NOMO-1 treated with dmso at 0.1 percent for 144 hours (cell line): ENCODE measurements at regions not wholly inside any gene's neighbourhood (a gene's known extent, or its start where the extent isn't known, plus 50 kb on each side); places are given as distances from the start of the nearest gene placed in this dataset.

Experiments used
- DNase-seq: peaks from one replicate; lab custom pipeline; 2025; ENCODE audit not compliant: unreplicated experiment; lab: John Stamatoyannopoulos, UW

DNA sequence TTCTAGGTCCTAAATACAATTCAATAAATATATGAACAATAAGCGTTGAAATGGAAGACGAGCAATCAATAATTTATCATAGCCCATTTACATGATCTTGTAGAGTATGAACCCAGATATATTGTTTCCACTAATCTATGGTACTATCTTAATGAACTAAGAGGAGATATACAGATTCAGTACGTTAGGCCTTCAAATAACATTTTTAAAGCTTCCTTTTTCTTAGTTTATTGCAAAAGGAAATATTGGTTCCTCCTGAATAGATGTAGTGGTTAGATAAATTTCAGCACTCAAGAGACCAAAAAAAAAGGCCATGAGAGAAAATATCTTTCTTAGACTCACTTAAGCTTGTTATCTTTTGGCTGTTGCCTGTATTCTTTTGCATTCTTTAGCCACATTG, 147.5 kb upstream of the PITX2 start:
- DNase-seq, result no peak

DNA sequence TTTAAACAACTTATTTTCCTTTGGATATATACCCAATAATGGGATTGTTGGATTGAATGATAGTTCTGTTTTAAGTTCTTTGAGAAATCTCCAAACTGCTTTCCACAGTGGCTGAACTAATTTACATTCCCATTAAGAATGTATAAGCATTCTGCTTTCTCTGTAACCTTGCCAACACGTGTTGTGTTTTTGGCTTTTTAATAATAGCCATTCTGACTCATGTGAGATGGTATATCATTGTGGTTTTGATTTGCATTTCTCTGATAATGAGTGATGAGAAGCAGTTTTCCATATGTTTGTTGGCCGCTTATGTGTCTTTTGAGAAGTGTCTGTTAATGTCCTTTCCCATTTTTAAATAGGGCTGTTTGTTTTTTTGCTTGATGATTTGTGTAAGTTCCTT, 155.6 kb upstream of the PITX2 start:
- no peak for DNase-seq

DNA sequence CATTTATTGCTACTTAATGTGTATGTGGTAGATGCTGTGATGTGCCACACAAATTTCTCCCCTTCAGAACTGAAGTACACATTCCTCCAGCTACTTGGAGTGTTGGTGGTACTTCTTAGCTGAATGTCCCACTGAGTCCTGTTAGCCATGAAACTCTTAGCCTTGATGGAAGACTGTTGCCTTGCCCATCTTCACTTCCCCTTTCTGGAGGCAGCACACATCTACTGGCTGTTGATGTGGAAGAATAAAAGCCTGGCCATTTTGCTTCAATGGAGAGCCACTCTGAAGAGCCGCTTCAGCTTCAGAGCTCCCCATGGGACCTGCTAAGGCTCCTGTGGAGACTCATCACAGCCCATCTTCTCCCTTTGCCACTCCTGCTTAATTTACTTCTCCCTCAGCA, 157.7 kb upstream of the PITX2 start:
- DNase-seq, result no peak

DNA sequence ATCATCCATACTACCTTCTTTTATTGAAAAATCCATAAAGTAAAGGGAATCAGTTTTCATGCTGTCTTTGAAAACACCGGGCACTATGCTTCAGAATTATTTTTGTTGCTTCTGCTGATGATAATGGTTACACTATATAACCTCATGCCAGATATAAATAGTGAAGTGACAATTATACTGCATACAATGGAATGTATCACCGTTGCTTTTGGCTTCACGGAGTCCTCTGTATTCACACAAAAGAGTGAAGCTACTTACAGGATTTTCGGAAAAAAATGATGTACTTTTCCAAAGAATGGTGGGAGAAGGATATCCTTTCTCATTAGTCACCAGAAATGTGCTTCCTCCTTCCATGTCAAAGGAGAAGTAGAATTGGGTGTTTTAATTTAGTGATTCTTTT, 159.1 kb upstream of the PITX2 start:
- DNase-seq, result no peak

DNA sequence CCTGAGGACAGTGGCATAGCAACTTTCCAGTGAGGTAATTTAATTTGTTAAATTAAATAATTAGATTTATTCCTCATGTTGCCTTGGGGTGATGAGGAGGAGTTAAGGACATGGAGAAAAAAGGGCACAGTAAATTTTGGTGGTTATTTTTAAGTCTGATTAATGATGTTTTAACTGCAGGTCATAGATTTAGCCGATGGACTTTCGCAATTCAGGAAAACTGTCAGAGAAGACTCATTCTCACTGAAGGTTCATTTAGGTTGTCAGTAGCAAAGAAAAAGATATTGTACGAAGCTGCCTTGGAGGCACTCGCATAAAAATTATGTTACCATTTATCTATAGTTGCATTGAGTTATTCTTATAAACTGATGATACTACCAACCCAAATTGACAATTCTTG, 164.2 kb upstream of the PITX2 start:
- no peak for DNase-seq

DNA sequence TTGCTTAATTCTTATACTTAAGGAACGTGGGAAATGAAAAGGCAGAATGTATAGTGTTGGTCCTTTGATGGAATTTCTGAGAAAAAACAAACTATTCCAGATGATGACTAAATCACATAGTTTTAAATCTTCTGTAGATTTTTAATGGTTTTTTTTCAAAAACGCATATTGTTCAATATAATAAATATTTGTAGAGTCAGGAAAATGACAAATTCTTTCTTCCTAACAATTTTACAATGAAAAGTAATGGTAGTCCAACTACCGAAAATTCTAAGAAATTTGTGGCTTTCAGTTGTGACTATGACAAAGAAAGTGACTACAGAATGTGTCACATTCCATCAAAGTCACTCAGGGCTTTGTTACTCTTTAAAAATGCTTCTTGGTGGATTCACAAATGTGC, 164.8 kb upstream of the PITX2 start:
- no peak for DNase-seq

DNA sequence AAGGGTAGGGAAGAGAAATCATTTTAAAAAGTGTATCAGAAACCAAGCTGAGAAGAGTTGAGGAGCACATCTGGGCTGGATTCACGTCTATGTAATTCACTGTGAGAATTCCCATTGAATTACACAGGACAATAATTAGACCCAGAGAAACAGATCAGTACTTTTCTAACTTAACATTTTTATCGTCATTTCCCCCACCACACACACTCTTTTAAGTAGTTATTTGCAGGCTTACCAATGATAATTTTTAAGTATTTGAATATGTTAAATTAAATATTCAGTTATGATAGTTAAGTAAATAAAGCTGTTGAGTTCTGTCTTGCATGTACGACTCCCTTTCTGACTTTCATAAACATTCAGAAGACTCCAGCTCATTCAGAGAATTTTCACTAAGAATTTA, 165.4 kb upstream of the PITX2 start:
- no peak for DNase-seq

DNA sequence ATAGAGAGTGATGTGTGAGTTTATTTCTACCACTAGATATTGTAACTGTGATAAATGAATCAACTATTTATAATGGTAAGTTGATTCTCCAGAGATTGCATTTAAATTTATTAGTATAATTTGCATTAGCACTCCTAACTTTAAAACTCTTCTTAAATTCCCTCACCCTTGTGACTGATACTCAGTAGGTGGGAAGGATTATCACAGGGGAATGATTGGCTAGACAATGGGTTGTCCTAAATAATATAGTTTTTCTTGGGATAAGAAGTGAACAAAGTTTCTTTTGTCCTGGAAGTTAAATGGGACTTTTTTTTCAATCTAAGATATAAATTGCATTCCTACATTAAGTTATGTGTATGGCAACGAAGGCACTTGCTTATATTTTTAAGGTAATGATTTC, 169.2 kb upstream of the PITX2 start:
- no peak for DNase-seq

DNA sequence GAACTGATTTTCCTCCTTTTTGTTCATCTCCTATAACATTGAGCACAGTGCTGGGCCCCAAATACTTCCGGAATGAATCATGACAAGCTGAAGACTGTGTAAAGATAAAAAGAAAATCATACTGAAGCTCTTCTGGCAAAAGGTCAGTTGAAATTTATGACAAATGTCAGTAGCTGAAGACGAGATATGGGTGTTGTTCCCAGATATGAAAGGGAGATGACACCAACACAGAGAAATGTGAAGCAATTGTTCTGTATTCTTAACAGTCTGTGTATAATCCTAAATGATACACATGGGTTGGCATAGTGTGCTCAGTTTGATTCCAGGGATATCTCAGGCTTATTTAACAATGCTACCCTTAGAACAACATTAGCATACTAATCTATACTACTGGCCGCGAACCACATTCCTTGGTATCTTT, 170.5 kb upstream of the PITX2 start:
- no peak for DNase-seq

DNA sequence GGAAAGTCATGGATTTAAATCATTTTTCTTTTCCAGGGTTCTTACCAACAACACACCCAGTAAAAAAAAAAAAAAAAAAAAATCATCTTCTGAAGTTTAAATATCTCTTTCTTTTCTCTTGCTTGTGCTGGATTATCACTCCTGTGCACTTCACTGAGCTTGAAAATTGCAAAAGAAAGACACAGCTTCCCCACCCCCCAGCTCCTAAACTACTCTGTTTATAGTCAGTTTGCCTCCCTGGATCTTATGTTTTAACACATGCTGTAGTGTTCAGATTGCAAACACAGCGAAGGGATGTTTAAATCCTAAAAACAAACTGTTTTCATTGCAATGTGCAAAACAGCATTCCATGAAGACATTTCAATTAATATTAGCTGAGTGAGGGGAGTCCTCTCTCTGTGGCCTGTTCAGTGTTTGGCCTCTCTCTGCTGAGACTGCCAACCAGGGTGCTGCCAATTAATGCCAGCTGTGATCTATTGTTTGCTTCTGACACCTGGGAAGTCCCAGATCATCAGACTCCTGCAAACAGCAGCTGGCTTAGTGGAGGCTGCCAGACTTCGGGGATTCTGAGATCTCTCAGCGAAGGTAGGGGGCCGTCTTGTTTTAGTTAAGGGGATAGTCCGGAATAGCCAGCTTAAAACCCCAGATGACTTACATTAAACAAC, 171.1 kb upstream of the PITX2 start:
- no peak for DNase-seq

DNA sequence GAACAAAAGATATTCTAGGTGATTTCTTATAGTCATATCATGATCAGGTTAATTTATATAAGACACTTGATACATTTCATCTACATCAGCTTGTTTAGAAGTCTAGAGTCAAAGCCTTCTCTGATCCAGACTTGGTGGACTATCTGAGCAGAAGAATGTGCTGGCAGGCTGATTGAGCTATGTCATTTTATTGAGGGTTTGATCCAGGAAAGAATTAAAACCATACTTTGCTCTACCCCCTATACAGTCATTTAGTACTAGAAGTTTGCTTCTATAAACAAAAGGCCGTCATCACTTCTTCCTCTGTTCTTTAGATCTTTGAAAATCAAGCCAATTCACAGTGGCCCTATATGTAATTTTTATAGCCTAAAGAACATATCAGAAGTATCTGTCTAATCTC, 173.1 kb upstream of the PITX2 start:
- DNase-seq, result no peak

DNA sequence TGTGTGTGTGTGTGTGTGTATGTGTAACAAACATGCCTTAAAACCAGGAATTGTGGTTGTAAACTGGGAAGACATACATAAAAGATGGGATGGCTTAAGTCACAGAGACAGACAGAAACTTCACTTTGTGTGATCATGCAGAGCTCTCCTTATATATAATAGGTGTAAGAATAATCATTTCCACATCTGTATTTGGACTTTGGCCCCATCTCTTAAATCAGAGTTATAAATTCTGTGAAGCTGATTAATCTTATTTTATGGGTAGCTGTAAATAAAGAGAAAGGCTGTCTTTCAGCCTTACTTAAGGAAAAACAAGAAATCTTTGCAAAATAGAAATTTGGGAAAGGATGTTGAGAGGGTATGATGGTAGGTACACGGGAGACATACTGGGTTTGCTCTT, 174.6 kb upstream of the PITX2 start:
- DNase-seq, result no peak

DNA sequence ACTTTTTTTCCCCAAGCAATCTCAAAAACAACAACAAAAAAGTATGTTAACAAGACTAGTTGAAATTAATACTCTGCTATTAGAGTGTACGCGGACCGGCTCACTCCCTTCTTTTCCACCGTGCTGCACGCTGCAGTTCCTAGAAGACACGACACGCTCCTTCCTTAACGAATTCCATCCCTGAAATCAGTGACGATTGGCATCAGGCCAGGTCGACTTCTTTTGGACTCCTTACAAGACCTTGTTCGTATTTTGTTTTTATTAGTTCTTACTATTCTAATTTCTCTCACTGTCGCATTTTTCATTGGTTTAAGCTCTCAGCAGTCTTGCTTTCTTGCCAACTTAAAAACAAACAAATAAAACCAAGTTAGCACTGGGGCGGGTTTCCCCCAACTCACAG, 175.8 kb upstream of the PITX2 start:
- no peak for DNase-seq

DNA sequence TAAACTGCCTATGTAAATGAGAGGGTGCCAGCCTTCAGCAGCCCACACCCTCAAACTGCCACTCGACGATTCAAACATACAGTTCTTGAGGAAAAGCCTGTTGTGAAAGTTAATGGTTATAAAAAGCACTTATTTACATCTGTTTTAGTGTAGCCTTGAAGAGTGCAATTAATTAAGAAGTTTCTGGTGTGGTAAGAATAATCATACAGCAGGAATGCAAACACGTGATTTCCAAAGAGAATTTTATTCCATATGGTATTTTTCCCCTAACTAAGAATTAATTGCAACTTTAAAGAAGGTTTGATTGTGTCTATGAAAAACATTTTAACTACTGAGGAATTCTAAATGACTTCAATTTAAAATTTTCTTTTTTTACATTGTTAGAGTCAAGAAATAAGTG, 176.3 kb upstream of the PITX2 start:
- DNase-seq, result no peak

DNA sequence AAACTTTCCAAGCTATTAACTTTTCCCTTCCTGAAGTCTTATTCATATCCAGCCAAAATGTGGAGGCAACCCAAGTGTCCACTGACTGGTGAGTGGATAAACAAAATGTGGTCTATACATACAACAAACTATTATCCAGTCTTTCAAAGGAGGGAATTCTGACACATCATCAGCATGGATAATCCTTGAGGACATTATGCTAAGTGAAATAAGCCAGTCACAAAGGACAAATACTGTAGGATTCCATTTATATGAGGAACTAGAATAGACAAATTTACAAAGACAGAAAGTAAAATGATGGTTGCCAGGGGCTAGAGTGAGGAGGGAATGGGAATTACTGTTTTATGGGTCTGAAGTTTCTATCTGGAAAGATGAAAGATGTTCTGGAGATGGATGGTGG, 178.7 kb upstream of the PITX2 start:
- DNase-seq, result no peak

DNA sequence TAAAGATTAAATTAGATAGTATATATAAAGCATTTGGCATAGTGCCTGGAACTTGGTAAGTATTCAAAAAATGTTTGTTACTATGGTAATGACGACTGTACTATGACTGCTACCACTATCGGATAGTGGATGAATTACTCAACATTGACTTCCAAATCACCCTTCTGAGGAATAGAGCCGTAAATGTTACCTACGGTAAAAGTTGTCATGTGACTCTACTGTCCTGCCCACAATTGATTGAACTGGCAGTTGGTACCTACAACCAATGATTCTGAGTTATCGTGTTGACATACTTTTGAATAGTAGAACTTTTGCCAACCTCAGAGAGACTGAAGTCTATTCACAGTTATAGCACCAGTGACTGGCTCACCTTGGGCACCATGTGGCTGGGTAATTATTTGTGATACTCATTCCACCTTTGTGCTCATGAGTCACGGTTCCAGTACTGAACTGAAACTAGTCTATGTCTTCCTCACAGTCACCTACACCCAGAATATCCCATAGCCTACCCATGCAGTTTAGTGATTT, 185.5 kb upstream of the PITX2 start:
- DNase-seq, result no peak

DNA sequence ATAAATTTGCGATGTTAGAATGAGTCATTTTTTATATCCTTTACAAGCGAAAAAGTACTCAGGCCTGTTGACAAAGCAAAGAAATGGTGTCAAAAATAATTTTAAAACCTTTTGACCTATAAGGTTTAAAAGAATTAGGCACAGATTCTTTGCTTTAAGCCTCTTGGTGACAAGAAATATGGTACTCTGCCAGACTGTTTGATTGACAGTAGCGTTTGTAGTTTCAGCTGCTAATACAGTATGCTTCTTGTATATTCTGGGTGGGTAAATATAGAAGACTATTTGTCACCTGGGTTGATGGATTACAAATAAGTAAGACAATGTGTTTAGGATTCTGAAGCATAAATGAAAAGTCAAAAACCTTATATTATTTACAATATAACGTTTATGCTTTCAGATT, 193.1 kb upstream of the PITX2 start:
- no peak for DNase-seq

DNA sequence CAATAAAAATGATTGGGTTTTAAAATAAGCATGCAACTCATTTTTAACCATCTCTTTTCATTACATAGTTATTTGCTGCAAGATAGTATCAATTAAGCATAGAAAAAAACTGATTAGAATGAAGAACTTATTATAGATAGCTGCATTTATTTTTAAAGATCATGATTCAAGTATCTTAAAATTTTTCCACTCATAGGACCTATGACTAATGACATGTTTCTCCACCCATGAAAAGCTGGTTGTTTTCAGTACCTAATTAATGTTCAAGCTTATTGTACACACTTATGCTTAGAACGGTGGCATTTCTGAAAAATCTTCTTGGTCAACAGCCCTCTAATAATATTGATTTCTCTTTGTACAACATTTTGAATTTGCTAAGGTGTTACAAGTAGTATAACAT, 193.5 kb upstream of the PITX2 start:
- DNase-seq, result no peak

DNA sequence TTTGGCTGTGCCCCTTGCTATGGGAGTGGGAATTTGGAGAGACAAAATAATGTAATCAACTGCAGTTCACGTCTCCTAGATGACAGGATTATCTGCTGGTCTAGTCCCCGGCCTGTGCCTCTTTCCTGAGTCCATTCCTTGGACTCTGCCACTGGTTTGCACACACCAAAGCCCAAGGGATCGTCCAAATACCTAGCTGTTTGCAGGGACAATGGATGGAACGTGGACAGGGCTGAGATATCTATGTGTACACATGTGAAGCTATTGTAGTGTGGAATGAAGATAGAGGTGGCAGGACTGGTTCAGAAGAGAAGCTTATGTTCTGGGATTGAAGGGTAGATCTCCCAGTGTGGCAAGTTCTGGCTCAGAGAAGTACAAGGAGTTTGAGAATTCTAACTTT, 198.3 kb upstream of the PITX2 start:
- no peak for DNase-seq

DNA sequence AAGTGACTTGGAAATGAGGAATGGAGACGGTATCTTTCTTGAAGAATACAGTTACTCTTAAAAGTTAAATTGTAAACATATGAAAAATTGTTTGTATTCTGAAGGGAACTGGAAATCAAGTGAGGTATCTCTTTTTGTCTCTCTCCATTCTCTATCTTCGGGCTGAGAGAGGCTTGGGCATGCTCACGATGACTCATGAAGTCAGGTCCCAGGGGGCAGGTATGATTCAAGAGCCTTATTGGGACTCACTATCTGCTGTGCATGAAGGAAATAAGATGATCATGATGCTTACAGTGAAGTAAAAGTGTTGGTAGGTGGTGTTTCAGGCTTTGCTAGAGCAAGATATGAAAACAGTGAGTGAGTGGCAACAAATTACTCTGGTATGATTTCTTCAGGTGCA, 200.4 kb upstream of the PITX2 start:
- DNase-seq, result no peak

DNA sequence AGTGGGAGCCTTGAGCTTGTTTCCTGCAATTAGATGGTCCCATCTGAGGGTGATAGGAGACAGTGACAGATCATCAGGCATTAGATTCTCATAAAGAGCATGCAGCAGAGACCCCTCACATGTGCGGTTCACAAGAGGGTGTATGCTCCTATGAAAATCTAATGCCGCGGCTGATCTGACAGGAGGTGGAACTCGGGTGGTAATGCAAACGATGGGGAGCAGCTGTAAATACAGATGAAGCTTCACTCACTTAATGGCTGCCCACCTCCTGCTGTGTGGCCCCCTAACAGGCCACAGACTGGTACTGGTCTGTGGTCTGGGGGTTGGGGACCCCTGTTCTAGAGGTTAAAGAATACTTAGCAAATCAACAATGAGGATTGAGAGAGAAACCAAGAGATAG, 201.5 kb upstream of the PITX2 start:
- no peak for DNase-seq

DNA sequence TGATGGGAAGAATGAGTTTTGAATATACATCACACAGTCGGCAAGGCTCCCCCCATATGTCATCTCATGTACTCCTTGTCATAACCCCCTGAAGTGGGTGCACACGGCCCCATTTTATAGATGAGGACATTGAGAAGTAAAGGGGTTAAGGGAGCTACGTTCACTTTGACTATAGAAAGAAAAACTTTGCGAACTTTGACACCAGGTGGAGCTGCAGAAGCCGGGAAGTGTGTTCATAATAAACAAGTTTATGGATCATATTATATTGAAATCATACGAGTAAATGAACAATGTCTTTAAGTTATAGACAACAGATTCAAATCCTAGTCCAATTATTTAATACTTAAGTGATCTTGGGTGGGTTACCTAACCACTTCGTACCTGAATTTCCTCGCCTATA, 203.8 kb upstream of the PITX2 start:
- DNase-seq, result no peak

DNA sequence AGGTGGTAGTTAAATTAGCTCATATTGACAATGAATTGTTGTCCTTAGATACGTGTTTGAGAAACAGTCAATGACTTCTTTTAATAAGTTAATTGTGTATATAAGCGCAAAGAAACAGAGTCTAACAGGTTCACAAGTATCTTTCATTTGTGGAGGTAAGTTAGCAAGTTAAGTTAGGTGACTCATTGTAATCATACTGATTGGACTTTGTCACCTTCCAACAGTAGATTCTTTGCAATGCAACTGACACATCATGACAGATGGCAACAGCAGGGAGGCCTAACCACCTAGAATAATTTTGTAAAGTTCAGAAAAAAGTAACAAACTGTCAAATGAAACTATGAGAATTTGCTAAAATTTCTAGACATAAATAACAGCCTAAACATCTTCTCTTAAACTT, 207.6 kb upstream of the PITX2 start:
- DNase-seq, result no peak
